ENCODE measurements at regions not wholly inside any gene's neighbourhood (a gene's known extent, or its start where the extent isn't known, plus 50 kb on each side); places are given as distances from the start of the nearest gene placed in this dataset.

DNA sequence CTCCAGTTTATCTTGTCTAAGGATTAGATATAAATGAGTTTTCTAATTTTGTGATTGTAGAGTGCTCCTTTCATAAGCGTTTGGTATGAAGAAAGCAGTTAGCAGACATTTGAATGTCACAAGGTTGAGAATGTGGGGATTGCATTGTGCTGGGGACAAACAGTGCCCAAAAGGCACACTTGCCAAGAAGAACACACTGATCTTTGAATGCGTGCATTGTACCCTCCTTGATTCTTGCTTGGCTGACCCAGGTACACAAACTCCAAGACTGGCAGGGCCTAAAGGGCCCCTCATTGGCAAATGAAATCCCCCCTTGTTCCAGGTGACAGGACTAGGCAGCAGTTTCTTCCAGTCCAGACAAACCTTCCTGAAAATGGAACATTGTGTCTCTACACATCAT is 96.9 kb upstream of the LIFR start:
- no peak for TF ChIP-seq CTCF (IDR thresholded peaks at IDR 0.05)
- no peak for TF ChIP-seq POLR2A (IDR thresholded peaks at IDR 0.05)
- H3K4me3 ChIP-seq = no peak overlapping the region
- no peak overlapping the region for H3K27ac ChIP-seq
- no peaks in the 10 kb centered on the region for H3K9me3 ChIP-seq
- no peak for DNase-seq
- no peaks in the 10 kb centered on the region for H3K36me3 ChIP-seq
- H3K4me1 ChIP-seq = no peaks in the 10 kb centered on the region
- no peaks in the 10 kb centered on the region for H3K27me3 ChIP-seq

- Histone ChIP-seq H3K4me1 (no peaks in the 10 kb centered on the region), H3K27me3 (no peaks in the 10 kb centered on the region), H3K9me3 (no peaks in the 10 kb centered on the region), H3K4me3 (no peak overlapping the region), H3K36me3 (no peaks in the 10 kb centered on the region), H3K27ac (no peak overlapping the region)
- no peak for TF ChIP-seq POLR2A (IDR thresholded peaks at IDR 0.05)
- TF ChIP-seq CTCF (IDR thresholded peaks at IDR 0.05) = no peak
- DNase-seq = no peak
Observed at GRCh38 chr5:38655691-38656090, 99.2 kb upstream of the LIFR start.

DNA sequence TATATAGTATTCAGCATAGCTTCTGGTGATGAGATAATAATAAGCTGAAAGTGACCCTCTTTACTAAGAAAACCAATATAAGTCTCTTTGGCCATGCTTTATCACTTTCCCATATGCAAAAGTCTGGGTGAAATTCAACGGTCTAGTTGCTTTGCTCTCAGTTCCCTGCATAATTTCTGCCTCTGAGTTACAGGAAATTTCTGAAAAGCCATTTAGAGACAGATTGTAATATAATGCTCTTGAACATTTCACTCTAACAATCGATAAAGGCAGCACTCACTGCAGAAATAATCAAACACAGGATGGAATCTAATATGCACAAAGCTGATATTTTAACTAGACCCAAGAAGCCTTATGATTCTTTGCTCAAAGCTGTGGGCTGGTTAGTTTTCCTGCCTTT is 100.1 kb upstream of the LIFR start:
- Histone ChIP-seq H3K36me3 (no peaks in the 10 kb centered on the region), H3K9me3 (no peaks in the 10 kb centered on the region), H3K4me3 (no peak overlapping the region), H3K4me1 (no peaks in the 10 kb centered on the region), H3K27ac (no peak overlapping the region), H3K27me3 (no peaks in the 10 kb centered on the region)
- TF ChIP-seq CTCF (IDR thresholded peaks at IDR 0.05) (no peak), POLR2A (IDR thresholded peaks at IDR 0.05) (no peak)
- no peak for DNase-seq

DNA sequence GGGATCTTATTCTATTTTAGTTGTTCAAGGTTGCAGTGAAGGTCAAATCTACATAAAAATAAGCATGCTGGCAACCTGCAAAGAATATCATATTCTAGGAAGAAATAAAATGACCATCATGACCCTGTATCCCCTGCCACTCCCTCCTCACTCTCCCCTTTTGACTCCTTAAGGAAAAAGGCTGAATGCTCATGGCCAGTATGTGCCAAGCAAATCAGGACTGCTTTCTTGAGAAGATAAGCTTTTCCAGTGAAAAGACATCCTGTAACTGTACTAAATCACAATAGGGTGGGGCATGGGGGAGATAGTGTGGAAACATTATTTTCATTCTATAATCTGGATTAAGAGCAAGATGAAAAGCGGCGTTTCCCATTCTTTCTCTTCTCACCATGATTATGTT is 100.6 kb upstream of the LIFR start:
- Histone ChIP-seq H3K27ac (no peak overlapping the region), H3K36me3 (no peaks in the 10 kb centered on the region)
- DNase-seq = no peak

GRCh38 chr5:38660194-38660668 is 103.8 kb upstream of the LIFR start:
- DNase-seq = no peak
- Histone ChIP-seq H3K27me3 (no peaks in the 10 kb centered on the region), H3K27ac (no peak overlapping the region), H3K4me1 (no peaks in the 10 kb centered on the region), H3K4me3 (no peak overlapping the region), H3K9me3 (no peaks in the 10 kb centered on the region), H3K36me3 (no peaks in the 10 kb centered on the region)
- TF ChIP-seq POLR2A (IDR thresholded peaks at IDR 0.05) (no peak), CTCF (IDR thresholded peaks at IDR 0.05) (no peak)

More for the DNA sequence above, 100.6 kb upstream of the LIFR start:
- Histone ChIP-seq H3K4me3 (no peak overlapping the region), H3K4me1 (no peaks in the 10 kb centered on the region), H3K9me3 (no peaks in the 10 kb centered on the region), H3K27me3 (no peaks in the 10 kb centered on the region)
- TF ChIP-seq POLR2A (IDR thresholded peaks at IDR 0.05) (no peak), CTCF (IDR thresholded peaks at IDR 0.05) (no peak)

GRCh38 chr5:38662090-38662489 is 105.6 kb upstream of the LIFR start:
- no peaks in the 10 kb centered on the region for H3K36me3 ChIP-seq
- TF ChIP-seq CTCF (IDR thresholded peaks at IDR 0.05) (no peak), POLR2A (IDR thresholded peaks at IDR 0.05) (no peak)
- no peak overlapping the region for H3K4me3 ChIP-seq
- no peaks in the 10 kb centered on the region for H3K27me3 ChIP-seq
- no peak for DNase-seq
- no peak overlapping the region for H3K27ac ChIP-seq
- no peaks in the 10 kb centered on the region for H3K9me3 ChIP-seq
- H3K4me1 ChIP-seq = no peaks in the 10 kb centered on the region
